Transverse colon (tissue), 4 donors: ENCODE measurements at regions not wholly inside any gene's neighbourhood (a gene's known extent, or its start where the extent isn't known, plus 50 kb on each side); places are given as distances from the start of the nearest gene placed in this dataset.

Source experiments
- EP300 ChIP-seq: sonication (generic); formaldehyde crosslinking; IDR thresholded peaks from one replicate; pipeline ENCODE4 v1.6.1; 2017; ENCODE audit warnings: antibody characterized with exemption, low read depth
- POLR2A ChIP-seq: fragments of 450-650 bp; IDR thresholded peaks from one replicate; pipeline ENCODE4 v1.6.1; 2016; ENCODE audit warnings: antibody characterized with exemption, mild to moderate bottlenecking, moderate library complexity
- POLR2AphosphoS5 ChIP-seq, 3 donors: sonication (generic); formaldehyde crosslinking; IDR thresholded peaks; one replicate each; pipeline ENCODE4 v1.6.1; 2016; ENCODE audit warnings: antibody characterized with exemption in 3 of 3
- TF ChIP-seq, protein P1 (sequence below), 5 experiments: fragments of 200-600 bp in 3 of 5; fragments of 450-650 bp in 2 of 5; sonication (generic) in 3 of 5; IDR thresholded peaks; 1 replicate in 2 of 5; 2 replicates in 3 of 5; pipeline ENCODE4 v1.5.1; 2016 to 2017; ENCODE audit warnings: antibody characterized with exemption in 5 of 5, inconsistent platforms in 3 of 5, mild to moderate bottlenecking in 2 of 5, moderate library complexity in 1 of 5

DNA sequence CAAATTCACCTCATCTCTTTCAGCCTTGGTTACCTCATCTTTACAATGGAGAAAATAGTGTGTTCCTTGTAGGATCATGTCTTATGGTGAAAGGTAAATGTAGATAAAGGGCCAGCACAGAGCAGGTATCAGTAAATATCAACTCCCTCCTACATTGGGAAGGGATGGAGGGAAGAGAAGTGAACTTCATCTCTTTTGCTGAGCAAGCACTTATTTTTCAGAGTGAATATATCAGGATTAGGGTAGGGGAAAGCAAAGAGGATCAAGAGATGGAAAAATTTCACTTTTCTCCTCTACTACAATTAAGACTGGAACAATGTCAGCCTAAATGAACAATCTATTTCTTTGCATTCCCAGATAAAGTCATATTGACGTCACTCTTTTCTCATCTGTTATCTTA is 193.8 kb upstream of the JUN start:
- TF ChIP-seq, protein P1, sequence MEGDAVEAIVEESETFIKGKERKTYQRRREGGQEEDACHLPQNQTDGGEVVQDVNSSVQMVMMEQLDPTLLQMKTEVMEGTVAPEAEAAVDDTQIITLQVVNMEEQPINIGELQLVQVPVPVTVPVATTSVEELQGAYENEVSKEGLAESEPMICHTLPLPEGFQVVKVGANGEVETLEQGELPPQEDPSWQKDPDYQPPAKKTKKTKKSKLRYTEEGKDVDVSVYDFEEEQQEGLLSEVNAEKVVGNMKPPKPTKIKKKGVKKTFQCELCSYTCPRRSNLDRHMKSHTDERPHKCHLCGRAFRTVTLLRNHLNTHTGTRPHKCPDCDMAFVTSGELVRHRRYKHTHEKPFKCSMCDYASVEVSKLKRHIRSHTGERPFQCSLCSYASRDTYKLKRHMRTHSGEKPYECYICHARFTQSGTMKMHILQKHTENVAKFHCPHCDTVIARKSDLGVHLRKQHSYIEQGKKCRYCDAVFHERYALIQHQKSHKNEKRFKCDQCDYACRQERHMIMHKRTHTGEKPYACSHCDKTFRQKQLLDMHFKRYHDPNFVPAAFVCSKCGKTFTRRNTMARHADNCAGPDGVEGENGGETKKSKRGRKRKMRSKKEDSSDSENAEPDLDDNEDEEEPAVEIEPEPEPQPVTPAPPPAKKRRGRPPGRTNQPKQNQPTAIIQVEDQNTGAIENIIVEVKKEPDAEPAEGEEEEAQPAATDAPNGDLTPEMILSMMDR (IDR thresholded peaks at IDR 0.05), result no peak
- TF ChIP-seq POLR2A, result no peak
- TF ChIP-seq POLR2AphosphoS5 (IDR thresholded peaks at IDR 0.05), result no peak
- no peak for TF ChIP-seq EP300
